ENCODE measurements at regions not wholly inside any gene's neighbourhood (a gene's known extent, or its start where the extent isn't known, plus 50 kb on each side); places are given as distances from the start of the nearest gene placed in this dataset.
"Not testable (repeated sequence)": the region's sequence is repeated elsewhere in the genome, so short reads cannot be mapped to it uniquely, and the experiment has no call there.

GRCh38 chr12:38484821-38485449 lies 168.4 kb downstream of the ALG10B start:
- no peak for DNase-seq

- no peak for DNase-seq
Observed at GRCh38 chr12:38488866-38489265, 172.3 kb downstream of the ALG10B start.

- no peak for DNase-seq
Observed at GRCh38 chr12:38490073-38490472, 173.5 kb downstream of the ALG10B start.

- no peak for DNase-seq
Observed at GRCh38 chr12:38490941-38491340, 174.4 kb downstream of the ALG10B start.

GRCh38 chr12:38501481-38501880 lies 184.9 kb downstream of the ALG10B start:
- DNase-seq: no peak

- no peak for DNase-seq
Observed at GRCh38 chr12:38501991-38502390, 185.4 kb downstream of the ALG10B start.

GRCh38 chr12:38502415-38502814 lies 185.8 kb downstream of the ALG10B start:
- no peak for DNase-seq

- no peak for DNase-seq
Observed at GRCh38 chr12:38507839-38508238, 191.3 kb downstream of the ALG10B start.

- DNase-seq: no peak
Observed at GRCh38 chr12:38508246-38508645, 191.7 kb downstream of the ALG10B start.

- no peak for DNase-seq
Observed at GRCh38 chr12:38515912-38516311, 199.3 kb downstream of the ALG10B start.

- no peak for DNase-seq
Observed at GRCh38 chr12:38516418-38516817, 199.8 kb downstream of the ALG10B start.

- DNase-seq: no peak
Observed at GRCh38 chr12:38523920-38524319, 207.3 kb downstream of the ALG10B start.

GRCh38 chr12:38527631-38528030 lies 211.1 kb downstream of the ALG10B start:
- no peak for DNase-seq

- no peak for DNase-seq
Observed at GRCh38 chr12:38528527-38528926, 212.0 kb downstream of the ALG10B start.

GRCh38 chr12:38529281-38529680 lies 212.7 kb downstream of the ALG10B start:
- not testable (repeated sequence) for DNase-seq

GRCh38 chr12:38538319-38538718 lies 221.7 kb downstream of the ALG10B start:
- DNase-seq: no peak

GRCh38 chr12:38540156-38540555 lies 223.6 kb downstream of the ALG10B start:
- no peak for DNase-seq

- no peak for DNase-seq
Observed at GRCh38 chr12:38541849-38542248, 225.3 kb downstream of the ALG10B start.

- DNase-seq: no peak
Observed at GRCh38 chr12:38543151-38543550, 226.6 kb downstream of the ALG10B start.

- DNase-seq: no peak
Observed at GRCh38 chr12:38544330-38545066, 227.9 kb downstream of the ALG10B start.

- DNase-seq: no peak
Observed at GRCh38 chr12:38547586-38547985, 231.0 kb downstream of the ALG10B start.

- DNase-seq: no peak
Observed at GRCh38 chr12:38555620-38556591, 239.3 kb downstream of the ALG10B start.

GRCh38 chr12:38556647-38557046 lies 240.1 kb downstream of the ALG10B start:
- no peak for DNase-seq
